IPS-15b (cell line): ENCODE measurements at regions not wholly inside any gene's neighbourhood (a gene's known extent, or its start where the extent isn't known, plus 50 kb on each side); places are given as distances from the start of the nearest gene placed in this dataset.

Experiments used
- H3K27me3 ChIP-seq: one replicate; pipeline ENCODE4 v1.6.1; 2013; ENCODE audit warnings: low read length; ENCODE audit not compliant: control insufficient read depth, insufficient read depth
- H3K36me3 ChIP-seq: one replicate; pipeline ENCODE4 v1.6.1; 2013; ENCODE audit warnings: low read length; ENCODE audit not compliant: control insufficient read depth, insufficient read depth
- H3K4me1 ChIP-seq: one replicate; pipeline ENCODE4 v1.6.1; 2013; ENCODE audit warnings: mild to moderate bottlenecking, low read length; ENCODE audit not compliant: control insufficient read depth, insufficient read depth
- H3K4me3 ChIP-seq: one replicate; pipeline ENCODE4 v1.5.1; 2013; ENCODE audit warnings: low read depth, low read length
- H3K9ac ChIP-seq: one replicate; pipeline ENCODE4 v1.6.1; 2013; ENCODE audit warnings: low read depth, mild to moderate bottlenecking, low read length
- H3K9me3 ChIP-seq: one replicate; pipeline ENCODE4 v1.6.1; 2013; ENCODE audit warnings: mild to moderate bottlenecking, low read length; ENCODE audit not compliant: control insufficient read depth, insufficient read depth

- H3K36me3 ChIP-seq = no peaks in the 10 kb centered on the region
- H3K27me3 ChIP-seq = no peaks in the 10 kb centered on the region
- no peak overlapping the region for H3K9ac ChIP-seq
- H3K9me3 ChIP-seq = no peaks in the 10 kb centered on the region
- H3K4me3 ChIP-seq = no peak overlapping the region
- no peaks in the 10 kb centered on the region for H3K4me1 ChIP-seq
These were observed 598.4 kb upstream of the SOX9 start for GRCh38 chr17:71522383-71522782.

- H3K27me3 ChIP-seq = no peaks in the 10 kb centered on the region
These were observed 593.5 kb upstream of the SOX9 start for GRCh38 chr17:71527311-71527710.

GRCh38 chr17:71528210-71528609 lies 592.6 kb upstream of the SOX9 start:
- Histone ChIP-seq H3K9me3 (no peaks in the 10 kb centered on the region), H3K4me1 (no peaks in the 10 kb centered on the region), H3K27me3 (no peaks in the 10 kb centered on the region), H3K36me3 (no peaks in the 10 kb centered on the region), H3K9ac (no peak overlapping the region), H3K4me3 (no peak overlapping the region)

More at GRCh38 chr17:71527311-71527710, 593.5 kb upstream of the SOX9 start:
- Histone ChIP-seq H3K4me3 (no peak overlapping the region), H3K4me1 (no peaks in the 10 kb centered on the region), H3K9me3 (no peaks in the 10 kb centered on the region), H3K9ac (no peak overlapping the region), H3K36me3 (no peaks in the 10 kb centered on the region)

GRCh38 chr17:71530248-71530647 lies 590.6 kb upstream of the SOX9 start:
- H3K4me1 ChIP-seq = no peaks in the 10 kb centered on the region
- no peak overlapping the region for H3K4me3 ChIP-seq
- no peaks in the 10 kb centered on the region for H3K9me3 ChIP-seq
- H3K9ac ChIP-seq = no peak overlapping the region
- H3K27me3 ChIP-seq = no peaks in the 10 kb centered on the region
- H3K36me3 ChIP-seq = no peaks in the 10 kb centered on the region

GRCh38 chr17:71535321-71535720 lies 585.5 kb upstream of the SOX9 start:
- H3K9ac ChIP-seq = no peak overlapping the region
- no peak overlapping the region for H3K4me3 ChIP-seq
- H3K27me3 ChIP-seq = no peaks in the 10 kb centered on the region
- no peaks in the 10 kb centered on the region for H3K36me3 ChIP-seq
- H3K4me1 ChIP-seq = no peaks in the 10 kb centered on the region
- H3K9me3 ChIP-seq = no peaks in the 10 kb centered on the region

GRCh38 chr17:71546419-71546818 lies 574.4 kb upstream of the SOX9 start:
- no peaks in the 10 kb centered on the region for H3K36me3 ChIP-seq
- H3K9me3 ChIP-seq = no peaks in the 10 kb centered on the region
- no peaks in the 10 kb centered on the region for H3K27me3 ChIP-seq
- no peak overlapping the region for H3K4me3 ChIP-seq
- no peak overlapping the region for H3K9ac ChIP-seq
- no peaks in the 10 kb centered on the region for H3K4me1 ChIP-seq

GRCh38 chr17:71547904-71548303 lies 572.9 kb upstream of the SOX9 start:
- H3K4me1 ChIP-seq = no peaks in the 10 kb centered on the region
- H3K9ac ChIP-seq = no peak overlapping the region
- no peaks in the 10 kb centered on the region for H3K9me3 ChIP-seq
- no peaks in the 10 kb centered on the region for H3K36me3 ChIP-seq
- no peaks in the 10 kb centered on the region for H3K27me3 ChIP-seq
- no peak overlapping the region for H3K4me3 ChIP-seq

- no peaks in the 10 kb centered on the region for H3K27me3 ChIP-seq
- H3K4me1 ChIP-seq = no peaks in the 10 kb centered on the region
- H3K9ac ChIP-seq = no peak overlapping the region
- no peaks in the 10 kb centered on the region for H3K9me3 ChIP-seq
- no peak overlapping the region for H3K4me3 ChIP-seq
- H3K36me3 ChIP-seq = no peaks in the 10 kb centered on the region
These were observed 572.2 kb upstream of the SOX9 start for GRCh38 chr17:71548540-71549190.

GRCh38 chr17:71550675-71551074 lies 570.1 kb upstream of the SOX9 start:
- H3K9me3 ChIP-seq = no peaks in the 10 kb centered on the region
- no peaks in the 10 kb centered on the region for H3K27me3 ChIP-seq
- H3K4me1 ChIP-seq = no peaks in the 10 kb centered on the region
- H3K36me3 ChIP-seq = no peaks in the 10 kb centered on the region
- H3K4me3 ChIP-seq = no peak overlapping the region
- H3K9ac ChIP-seq = no peak overlapping the region

GRCh38 chr17:71553381-71553780 lies 567.4 kb upstream of the SOX9 start:
- no peaks in the 10 kb centered on the region for H3K36me3 ChIP-seq
- H3K4me3 ChIP-seq = no peak overlapping the region
- H3K4me1 ChIP-seq = no peaks in the 10 kb centered on the region
- no peaks in the 10 kb centered on the region for H3K9me3 ChIP-seq
- H3K9ac ChIP-seq = no peak overlapping the region
- no peaks in the 10 kb centered on the region for H3K27me3 ChIP-seq

GRCh38 chr17:71558901-71559300 lies 561.9 kb upstream of the SOX9 start:
- no peaks in the 10 kb centered on the region for H3K9me3 ChIP-seq

GRCh38 chr17:71572343-71572742 lies 548.5 kb upstream of the SOX9 start:
- Histone ChIP-seq H3K36me3 (no peaks in the 10 kb centered on the region), H3K9me3 (no peaks in the 10 kb centered on the region), H3K4me1 (no peaks in the 10 kb centered on the region), H3K27me3 (no peaks in the 10 kb centered on the region), H3K9ac (no peak overlapping the region), H3K4me3 (no peak overlapping the region)

More at GRCh38 chr17:71558901-71559300, 561.9 kb upstream of the SOX9 start:
- Histone ChIP-seq H3K36me3 (no peaks in the 10 kb centered on the region), H3K9ac (no peak overlapping the region), H3K27me3 (no peaks in the 10 kb centered on the region), H3K4me3 (no peak overlapping the region), H3K4me1 (no peaks in the 10 kb centered on the region)
